ENCODE measurements at regions not wholly inside any gene's neighbourhood (a gene's known extent, or its start where the extent isn't known, plus 50 kb on each side); places are given as distances from the start of the nearest gene placed in this dataset.

DNA sequence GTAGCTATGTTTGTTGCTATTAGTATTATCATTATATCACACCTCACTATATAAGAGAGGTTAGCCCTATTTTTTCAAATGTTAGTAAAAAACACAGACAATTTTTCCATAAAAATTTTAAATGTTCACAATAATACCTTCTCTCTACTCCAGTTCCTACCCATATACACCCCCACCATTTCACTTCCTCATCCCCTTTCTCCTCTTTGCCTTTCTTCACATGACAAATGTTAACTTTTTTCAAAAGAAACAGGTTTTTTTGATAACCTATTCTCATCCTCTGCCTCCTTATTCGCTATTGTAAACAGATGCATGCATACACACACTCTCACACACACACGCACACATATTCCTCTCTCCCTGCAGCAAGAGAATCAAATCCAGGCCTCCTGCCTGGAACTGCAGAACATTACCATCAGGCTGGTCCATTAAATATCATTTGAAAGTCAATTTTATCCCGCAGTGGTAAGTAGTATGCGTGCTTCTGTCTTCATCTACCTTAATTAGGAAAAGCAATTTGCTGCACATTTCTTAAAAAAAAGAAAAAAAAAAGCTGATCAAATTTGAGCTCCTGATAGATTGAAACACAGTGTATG, 55.5 kb downstream of the MID1IP1 start:
- no peak for DNase-seq

DNA sequence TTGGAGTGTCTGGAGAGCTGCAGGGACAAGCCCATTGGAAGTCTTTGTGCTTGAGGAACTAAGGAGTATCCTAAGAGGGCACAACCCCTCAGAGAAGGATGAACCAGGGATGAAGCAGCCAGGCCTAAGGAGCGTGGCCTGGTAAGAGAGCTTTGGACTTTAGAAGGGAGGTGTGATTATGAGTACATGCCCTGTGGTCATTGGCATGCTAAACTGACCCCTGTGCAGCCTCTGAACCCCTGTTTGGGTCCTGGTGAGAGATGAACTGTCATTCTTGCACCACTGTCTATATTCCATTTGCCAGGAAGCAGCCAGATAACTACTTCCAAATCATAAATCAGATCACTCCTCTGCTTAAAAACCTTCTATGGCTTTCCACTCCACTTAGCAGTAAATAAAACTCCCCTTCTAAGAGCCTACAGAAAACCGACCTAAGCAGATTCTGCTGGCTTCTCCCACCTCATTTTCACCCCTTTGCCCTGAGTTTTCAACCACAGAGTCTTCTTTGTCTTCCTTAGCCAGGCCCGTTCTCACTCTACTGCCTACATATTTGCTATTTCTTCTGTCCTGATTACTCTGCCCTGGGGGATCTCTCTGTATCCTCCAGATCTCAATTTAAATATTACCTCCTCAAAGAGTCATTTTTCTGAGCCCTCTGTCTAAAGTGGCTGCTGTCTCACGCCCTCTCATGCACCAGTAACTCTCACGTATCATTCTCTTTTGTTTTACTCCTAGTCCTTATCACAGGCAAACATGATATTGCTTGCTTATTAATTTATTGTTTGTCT, 56.7 kb downstream of the MID1IP1 start:
- no peak for DNase-seq

DNA sequence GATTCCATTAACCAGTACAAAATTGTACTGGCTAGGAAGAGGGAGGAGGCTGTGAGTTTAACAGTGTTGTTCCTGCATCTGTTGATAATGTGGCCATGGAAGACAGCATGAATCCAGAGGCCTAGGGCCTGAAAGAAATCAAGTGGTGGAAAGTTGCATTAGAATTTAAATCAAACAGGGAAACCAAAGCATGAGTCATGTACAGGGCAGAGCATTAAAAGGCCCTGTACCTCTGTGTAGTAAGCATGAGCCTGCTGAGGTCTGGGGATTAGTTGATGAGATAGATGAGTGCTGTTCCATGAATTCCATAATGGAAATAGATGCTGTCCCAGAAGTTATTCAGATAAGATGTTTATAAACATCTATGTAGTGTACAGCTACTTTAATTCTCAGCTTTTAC, 58.3 kb downstream of the MID1IP1 start:
- DNase-seq = no peak

DNA sequence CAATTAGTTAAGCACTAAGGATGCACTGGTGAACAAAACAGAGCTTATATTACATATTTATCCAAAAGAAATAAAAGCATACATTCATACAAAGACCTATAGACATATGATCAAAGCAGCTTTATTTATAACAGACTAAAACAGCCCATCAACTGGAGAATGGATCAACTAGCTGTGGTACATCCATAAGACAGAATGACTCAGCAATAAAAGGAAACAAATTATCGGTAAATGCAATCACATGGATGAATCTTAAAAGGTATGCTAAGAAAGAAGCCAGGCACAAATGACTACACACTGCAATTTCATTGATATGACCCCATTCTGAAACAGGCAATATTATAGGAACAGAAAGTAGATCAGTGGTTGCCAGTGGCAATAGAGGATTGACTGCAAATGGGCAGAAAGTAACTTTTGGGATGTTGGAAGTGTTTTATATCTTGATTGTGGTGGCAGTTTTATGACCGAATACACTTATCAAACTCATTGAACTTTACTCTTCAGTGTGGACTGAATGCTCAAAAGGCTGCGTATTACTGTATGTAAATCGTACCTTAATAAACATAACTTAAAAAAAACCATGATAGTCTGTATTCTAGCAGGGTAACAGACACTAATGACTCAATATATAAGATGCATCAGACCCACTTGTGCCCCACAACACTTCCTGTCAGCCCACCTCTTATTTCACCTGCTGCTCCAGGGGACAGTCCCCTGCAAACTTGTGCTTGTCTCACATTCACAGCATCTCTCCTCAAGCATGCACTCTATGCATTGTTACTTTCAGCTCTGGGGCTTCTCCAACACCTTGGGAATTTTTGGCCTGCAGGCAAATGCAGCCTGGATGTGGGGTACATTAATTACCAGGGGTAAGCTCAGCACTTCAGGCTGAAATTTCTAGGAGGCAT, 59.1 kb downstream of the MID1IP1 start:
- no peak for DNase-seq

DNA sequence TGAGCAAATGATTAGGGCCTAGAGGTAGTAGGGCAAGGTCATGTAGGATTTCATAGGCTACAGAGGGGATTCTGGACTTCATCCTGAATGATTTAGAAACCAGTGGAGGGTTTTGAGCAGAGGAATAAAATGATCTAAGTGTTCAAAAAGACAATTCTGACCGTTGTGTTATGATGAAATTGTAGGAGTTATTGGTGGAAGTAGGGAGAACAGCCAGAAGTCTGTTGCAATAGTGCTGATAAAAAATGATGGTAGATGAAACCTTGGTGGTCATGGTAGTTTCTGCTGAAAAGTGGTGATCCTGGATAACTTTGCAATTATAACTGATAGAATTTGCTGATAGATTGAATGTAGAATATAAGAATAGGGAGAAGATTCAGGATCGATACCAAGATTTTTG, 60.2 kb downstream of the MID1IP1 start:
- DNase-seq = no peak

DNA sequence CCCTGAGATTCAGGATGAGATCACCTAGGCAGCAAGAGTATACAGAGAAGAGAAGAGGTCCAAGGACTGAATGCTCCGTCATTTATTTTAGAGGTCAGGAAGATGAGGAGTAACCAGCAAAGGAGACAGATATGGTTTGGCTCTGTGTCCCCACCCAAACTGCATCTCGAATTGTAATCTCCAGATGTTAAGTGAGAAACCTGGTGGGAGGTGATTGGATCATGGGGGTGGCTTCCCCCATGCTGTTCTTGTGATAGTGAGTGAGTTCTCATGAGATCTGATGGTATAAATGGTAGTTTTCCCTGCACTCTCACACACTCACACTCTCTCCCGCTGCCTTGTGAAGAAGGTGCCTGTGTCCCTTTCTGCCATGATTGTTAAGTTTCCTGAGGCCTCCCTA, 60.8 kb downstream of the MID1IP1 start:
- no peak for DNase-seq

DNA sequence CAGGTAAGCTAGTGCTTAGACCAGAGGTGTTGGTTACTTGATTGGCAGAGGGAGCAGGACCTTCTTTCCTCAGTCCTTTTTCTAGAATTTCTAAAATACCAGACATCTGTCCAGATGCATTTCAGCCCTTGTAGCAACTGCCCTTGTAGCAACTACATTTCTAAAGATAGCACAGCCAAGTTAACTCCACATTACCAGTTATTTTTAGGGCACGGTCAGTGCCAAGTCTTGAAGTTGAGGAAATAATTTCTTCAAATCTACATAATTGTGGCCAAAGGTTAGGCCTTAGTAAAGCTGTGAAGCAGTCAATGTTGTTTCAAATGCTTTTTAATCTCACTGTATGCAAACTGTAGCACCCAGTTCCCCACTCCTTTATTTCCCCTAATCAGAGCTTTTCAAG, 62.9 kb downstream of the MID1IP1 start:
- DNase-seq = no peak

DNA sequence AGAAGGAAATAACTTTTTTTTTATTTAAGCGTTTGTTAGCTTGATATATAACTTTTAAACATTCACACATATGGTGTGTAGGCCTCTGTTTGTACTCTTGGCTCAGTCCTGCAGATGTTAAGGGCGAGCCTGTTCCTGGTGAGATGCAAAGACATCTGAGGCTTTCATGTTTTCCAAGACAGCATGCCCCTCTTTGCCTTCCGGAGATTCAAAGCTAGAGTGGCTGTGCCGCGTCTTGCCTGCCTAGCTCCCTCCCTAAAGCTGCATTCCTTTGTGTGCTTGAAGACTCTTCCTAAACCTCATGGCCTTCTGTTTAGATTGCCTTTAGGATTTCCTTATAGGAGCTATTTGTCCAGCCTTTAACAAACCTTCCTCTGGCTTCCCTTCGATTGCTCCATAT, 67.1 kb downstream of the MID1IP1 start:
- no peak for DNase-seq

DNA sequence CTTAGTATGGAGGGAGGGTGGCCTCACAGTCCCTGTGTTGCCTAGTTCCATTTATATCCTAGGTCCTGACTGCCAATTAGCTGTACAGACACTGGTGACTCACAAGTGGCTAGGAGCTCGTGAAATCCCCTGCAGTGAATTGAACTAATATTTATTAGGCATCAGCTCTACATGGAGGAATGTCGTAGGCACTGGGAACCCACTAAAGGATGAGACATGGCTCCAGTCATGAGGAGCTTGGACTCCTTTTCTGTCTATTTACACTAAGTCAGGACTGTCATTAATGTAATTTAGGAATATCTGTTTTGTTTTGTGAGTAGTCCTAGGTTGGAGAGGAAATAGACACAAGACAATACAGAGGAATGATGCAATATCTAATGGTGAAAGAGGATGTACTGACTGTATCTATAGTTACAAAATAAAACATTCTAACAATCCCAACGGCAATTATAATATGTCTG, 67.7 kb downstream of the MID1IP1 start:
- no peak for DNase-seq

DNA sequence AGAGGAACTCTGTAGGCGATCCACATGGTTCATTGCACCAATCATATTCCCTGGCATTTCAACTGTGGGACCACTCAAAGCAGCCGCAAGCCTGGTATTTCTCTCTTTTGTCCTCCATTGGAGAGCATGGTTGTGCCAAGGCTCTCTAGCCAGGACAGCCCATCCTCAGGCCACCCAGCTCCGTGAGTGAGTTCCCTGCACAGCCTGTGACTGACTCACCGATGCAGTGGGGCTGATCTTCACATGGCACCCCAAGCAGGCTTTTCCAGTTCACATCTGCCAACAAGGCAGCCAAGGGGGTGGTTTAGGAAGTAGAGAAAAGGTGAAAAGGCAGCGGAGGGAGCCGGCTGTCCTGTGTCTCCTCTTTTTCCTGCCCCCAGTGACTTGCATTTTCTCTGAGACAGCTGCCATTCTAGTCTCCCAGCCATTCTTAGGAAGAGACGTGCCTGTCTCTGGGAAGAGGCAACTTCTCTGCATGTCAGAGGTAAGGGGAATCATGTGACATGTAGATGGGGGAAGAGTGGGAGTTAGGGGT, 69.2 kb downstream of the MID1IP1 start:
- no peak for DNase-seq

DNA sequence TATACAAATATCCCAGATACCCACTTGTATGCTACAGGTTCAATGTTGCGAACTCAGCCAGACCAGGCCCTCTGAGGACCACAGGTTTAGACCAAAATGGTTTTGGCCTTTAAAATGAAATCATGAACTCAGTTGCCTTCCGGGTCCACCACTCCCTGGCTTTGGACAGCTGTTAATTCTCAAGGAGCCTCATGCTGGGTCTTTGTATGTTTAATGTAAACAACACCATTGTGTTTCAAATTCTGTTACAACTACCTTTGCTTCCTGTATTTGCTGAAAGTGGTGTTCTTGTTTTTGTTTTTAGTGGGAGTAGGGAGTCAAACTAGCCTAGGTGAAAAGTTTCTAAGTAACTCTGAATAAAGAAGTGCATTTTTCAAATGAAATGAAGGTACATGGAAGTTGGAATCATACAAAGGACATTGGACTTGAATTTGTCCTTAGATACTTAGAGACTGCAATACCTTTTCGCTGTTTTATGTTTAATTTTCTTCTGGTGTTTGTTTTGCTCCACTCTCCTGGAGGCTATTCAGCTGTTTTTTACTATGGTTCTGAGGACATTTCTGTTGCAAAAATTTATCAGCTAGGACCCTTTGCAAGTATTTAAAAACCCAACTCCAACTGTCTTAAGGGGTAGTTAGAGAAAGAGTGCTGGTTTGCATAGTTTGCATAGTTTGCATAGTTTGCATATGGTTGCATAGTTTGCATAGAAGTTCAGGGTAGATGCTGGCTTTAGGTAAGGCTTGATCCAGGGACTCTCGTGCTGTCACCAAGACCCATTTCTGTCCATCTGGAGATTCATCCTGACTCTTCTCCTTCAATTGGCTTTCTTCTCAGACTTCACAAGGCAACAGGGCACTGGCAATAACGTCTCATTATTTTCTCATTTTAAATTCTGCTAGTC, 70.1 kb downstream of the MID1IP1 start:
- no peak for DNase-seq

DNA sequence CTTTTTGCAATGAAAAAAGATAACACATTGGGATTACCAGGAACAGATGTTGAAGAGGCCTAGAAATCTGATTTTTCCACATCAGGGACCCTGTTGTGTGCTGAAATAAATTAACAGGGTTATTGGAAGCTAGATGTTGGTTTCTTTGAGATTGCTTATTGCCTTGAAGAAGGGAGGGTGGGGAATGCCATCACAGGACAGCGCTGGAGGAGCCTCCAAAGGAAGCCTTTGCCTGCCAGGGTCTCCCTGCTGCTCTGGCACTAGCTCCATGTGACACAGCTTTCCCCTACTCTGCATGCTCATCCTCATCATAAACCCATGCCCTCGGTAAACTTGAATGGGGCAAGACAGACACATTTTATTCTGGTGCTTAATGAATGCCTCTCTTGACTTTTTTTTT, 76.1 kb downstream of the MID1IP1 start:
- no peak for DNase-seq

DNA sequence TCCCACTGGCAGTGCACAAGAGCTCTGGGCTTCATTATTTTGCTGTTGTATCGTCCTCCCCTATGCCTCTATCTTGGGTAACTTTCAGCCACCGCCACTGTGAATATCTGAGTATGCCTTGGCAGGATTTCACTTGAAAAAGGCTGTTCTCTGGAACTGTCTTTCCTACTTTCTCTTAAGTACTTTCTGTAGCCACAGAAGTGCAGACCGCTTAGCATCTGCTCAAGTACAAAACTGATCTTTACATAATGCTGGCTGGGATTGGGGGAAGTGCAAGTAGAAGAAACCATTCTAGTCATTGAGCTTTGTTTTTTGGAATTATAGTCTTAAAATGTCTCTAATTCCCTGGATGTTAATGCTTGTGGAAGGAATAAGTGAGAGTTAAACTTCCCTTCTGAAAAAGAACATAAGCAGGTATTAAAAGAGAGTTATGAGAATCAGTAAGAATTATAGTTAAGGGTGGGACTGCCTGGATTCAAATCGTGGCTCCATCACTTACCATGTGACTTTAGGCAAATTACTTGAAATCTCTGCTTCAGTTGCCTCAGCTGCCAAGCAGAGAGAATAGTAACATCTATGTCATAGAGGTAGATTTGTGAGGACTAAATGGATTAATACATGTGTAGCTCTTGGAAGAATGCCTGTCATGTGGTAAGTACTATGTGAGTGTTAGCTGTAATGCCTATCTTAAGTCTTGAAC, 77.5 kb downstream of the MID1IP1 start:
- DNase-seq = no peak

DNA sequence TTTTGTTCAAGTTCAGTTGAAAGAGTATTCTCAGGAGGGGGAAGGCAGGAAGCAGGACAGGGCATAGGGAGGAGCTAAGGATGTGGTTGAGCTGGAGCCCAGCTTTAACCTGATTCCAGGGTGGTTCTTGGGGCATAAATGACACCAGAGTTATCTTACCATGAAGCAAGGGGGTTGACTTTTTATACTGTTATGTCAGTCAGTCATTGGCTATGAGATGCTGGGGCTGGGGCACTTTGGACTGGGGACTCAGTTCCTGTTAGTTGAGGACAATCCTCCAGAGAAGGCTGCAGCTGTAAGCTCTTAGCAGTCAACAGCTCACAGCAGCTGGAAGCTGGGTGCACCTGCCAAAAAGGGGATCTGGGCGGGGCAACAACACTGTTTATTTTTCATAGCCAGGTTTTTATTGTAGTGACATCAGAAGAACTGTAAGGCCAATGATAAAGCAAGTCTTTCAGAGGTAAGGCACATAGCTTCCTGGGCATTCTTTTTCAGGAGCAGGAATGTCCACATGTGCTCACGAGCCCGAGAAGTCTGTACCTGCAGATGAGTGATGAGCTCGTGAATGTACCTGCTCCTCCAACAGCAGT, 78.5 kb downstream of the MID1IP1 start:
- no peak for DNase-seq

DNA sequence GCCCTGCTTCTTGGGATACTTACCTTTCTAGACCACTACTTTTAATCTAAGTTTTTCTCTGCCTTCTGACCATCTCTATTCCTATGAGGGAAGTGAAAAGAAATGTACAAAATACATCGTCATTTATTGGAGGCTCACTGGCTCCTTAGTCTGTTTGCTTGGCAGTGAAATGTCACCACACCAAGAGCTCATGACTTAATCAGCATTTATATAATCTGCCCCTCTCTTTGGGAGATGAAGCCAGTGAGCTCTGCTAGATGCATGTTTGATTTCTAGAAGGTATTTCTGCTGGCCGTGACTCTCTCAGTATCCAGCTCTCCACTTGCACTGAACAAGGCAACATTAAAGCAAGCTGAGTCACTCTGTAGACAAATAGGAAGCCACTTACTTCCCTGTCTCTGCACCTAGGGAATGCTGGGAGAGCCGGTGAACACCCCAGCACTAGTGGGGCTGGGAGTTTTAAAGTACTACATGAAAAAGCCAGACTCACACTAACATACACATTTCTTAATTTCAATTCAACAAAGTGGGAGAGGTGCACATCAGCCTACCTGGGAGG, 79.1 kb downstream of the MID1IP1 start:
- no peak for DNase-seq

DNA sequence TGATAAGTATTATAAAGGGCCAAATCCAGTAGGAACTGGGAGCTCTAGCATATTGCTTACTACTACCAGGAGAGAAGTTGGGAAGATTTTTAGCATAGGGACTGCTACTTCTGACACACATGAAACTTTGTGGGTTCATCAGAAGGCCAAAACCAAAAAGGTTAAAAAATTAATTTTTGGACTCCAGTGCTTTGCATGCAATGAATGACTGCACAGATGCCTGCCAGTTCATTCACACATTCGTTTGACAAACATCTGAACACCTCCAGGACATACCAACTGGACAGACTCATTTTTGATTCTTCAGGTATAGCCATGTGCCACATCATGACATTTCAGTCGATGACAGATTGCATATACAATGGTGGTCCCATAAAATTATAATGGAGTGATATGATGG, 79.8 kb downstream of the MID1IP1 start:
- no peak for DNase-seq

DNA sequence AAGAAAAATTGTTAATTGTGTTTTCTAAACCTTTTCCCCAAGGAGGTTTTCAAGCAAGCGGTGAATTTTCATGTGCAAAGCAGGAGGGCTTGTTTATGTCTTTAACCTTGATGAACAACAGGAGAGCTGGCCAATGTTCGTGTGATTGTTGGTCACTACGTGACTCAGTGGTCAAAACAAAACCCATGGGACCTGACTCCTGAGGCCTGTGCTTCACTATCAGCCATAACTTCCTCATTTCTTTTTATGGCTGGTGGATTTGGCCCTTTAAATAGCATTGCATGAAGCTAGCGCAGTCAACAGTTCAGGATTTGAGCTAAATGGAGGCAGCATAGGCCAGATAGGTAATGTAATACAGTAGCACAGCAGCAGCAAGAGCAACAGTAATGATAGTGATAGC, 80.5 kb downstream of the MID1IP1 start:
- DNase-seq = no peak

DNA sequence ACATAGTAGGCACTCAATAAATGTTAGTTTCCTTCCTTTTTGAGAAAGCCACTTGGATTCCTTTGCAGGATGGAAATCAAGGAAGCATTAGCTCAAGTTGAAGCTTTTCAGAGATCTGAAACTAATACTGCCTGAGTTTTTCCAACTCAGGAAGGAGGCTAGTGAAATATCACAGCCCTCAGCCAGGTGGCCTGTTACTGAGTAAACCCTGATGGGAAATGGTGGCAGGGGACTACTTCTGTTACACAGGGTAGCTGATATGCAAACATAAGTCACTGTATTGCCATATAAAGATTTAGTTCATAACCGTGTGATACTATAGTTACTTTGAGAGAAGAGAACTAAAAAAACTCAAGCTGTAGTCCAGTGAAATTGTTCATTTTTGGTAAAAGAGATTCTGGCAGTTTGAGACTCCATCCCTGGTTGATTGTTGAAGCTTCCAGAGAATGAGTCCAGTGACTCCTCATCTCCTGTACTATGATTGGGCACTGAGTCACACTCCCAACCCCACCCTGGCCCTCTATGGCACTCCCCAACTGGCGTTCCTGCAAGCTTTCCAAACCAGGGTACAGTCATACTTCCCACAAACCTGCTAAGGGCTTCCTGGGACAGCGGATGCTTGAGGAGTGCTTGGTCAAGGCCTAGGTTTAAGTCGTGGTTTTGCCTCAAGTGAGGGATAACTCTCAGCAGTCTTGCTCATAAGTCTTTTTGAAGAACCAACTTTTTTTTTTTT, 81.8 kb downstream of the MID1IP1 start:
- DNase-seq = no peak

DNA sequence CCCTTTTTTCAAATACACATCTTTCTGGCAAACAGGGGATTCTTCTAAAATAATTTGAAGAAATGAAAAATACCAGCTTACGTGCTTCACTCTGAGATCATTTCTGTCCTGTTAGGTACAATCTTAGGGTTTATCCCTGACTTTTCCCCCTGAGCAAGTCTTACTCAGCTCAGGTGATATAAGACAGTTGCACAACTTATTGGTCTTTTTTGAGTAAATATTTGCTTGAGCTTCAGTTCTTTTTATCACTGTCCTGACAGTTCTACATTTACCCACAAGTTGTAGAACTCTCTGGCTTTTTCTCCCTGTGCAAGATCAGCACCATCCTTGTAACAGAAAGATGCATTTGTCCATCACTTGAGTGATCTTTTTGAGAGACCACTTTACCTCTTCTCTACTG, 84.9 kb downstream of the MID1IP1 start:
- DNase-seq = no peak

DNA sequence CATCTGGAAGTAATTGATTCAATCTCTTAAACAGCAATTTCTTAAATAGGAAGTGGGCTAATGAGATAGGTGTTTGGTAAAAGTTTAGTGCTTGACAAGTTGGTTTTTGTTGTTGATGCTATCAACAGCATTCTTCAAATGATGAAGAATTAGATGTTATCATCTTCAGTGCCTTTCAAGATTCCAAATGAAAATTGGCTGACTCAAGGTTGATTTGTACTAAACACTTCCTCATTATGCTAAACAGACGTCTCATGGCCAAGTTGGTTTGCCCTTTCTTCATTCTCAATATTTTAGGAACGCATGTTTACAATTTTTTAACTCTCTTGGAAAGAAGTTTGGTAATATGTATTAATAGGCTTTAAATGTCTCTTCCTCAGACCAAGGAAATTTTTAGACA, 86.0 kb downstream of the MID1IP1 start:
- no peak for DNase-seq

All from effector CD8-positive, alpha-beta T cell (primary cell).